GM12873 (cell line): ENCODE measurements at regions not wholly inside any gene's neighbourhood (a gene's known extent, or its start where the extent isn't known, plus 50 kb on each side); places are given as distances from the start of the nearest gene placed in this dataset.

Experiments
- CTCF ChIP-seq: IDR thresholded peaks from 2 replicates; pipeline ENCODE4 v1.5.1; 2012; ENCODE audit warnings: low read depth, mild to moderate bottlenecking, moderate library complexity, low read length, control low read depth; ENCODE audit not compliant: insufficient read depth; ENCODE audit errors: missing control alignments

GRCh38 chr1:199931666-199932377 lies 95.7 kb upstream of the NR5A2 start:
- TF ChIP-seq CTCF, result no peak

DNA sequence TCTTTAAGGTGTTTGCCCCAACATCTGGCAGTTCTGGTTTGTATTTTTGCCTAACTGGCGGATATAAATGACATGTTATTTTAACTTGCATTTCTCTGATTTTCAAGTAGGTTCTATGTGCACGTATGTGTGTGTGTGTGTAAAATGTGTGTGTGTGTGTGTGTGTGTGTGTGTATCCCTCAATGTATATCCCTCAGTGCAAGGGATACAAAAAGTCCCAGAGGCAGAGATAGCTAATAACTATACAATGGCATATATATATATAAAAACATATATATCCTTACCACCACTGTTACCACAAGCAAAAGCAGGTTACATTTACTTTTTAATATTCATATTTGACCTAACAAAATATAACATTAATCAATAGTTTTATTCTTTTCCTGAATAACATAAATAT lies 95.0 kb upstream of the NR5A2 start:
- TF ChIP-seq CTCF, result no peak

- no peak for TF ChIP-seq CTCF
Measured at GRCh38 chr1:199936441-199936840, 91.1 kb upstream of the NR5A2 start.

- TF ChIP-seq CTCF, result no peak
Measured at GRCh38 chr1:199937161-199937560, 90.3 kb upstream of the NR5A2 start.

- TF ChIP-seq CTCF, result no peak
Measured at GRCh38 chr1:199937661-199938060, 89.8 kb upstream of the NR5A2 start.

DNA sequence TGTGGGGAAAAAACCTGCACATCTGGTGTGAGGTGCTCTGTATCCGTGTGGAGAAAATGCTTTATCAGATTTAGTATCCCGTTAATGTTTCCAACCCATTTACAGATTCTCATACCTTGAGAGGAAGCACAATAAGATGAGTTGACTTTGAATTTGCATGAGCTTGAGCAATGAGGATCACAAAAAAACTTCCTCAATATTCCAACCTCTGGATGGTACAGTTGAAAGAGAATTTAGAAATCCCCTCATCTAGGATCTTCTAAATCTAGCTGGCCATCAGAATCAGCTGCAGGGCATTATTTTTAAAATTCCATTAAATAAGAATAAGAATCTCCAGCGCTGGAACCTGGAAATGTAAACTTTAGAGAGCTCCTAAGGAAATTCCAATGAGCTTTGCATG lies 82.5 kb upstream of the NR5A2 start:
- TF ChIP-seq CTCF, result no peak

DNA sequence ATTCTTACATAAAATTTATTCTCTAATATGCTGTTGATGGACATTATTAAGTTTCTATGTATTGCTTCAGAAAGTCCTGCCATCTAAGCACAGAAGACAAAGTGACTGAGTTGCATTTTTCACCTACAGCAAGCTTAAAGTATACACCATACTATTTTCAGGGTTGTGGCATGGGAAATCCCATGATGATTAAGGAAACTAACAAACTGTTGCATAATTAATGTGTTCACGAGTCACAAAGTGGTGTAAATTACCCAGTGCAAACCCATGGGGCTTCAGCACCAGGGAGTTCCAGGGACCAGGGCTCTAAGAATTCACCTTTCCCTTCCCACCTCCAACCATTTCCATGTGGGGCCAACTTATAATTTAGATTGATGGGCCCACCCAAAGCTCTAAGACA lies 81.9 kb upstream of the NR5A2 start:
- no peak for TF ChIP-seq CTCF
